ENCODE measurements at regions not wholly inside any gene's neighbourhood (a gene's known extent, or its start where the extent isn't known, plus 50 kb on each side); places are given as distances from the start of the nearest gene placed in this dataset.

DNA sequence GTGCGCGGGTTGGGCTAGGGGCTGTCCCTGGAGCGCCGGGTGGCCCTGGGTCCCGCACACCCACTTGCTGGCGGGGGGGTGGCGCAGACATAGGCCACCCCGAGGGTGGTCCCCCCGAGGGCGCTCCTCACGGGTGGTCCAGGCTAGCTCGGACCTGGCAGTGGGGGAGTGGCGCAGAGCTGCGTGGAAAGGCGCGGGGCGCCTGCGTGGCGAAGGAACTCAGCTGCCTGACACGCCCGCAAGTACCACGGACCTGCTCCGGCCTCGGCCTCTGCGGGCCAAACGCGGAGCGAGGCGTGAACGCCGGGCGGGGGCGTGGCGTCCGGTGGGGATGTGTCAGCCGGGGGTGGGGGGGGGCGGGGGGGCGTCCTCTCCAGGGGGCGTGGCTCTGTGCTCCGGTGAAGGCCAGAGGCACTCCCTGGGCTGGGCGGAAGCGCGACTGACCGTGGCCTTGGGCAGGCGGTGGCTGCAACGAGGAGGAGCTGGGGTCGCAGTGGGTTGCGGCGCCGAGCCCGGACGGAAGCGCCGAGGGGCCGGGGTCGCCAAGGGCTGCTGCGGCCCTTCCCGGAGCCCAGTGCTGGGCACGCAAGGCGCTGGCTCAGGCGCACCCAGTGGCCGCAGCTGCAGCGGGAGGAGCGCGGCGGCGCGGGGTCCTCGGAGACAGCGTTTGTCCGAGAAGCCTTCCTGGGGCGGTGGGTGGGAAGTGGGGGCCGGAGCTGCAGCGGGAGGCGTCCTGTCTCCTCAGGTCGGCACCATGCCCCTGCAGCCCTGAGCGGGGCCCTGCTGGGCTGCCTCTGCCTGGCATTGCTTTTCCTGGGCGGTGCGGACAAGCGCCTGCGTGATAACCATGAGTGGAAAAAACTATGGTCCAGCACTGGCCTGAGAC lies 58.9 kb upstream of the NUPR2 start:
- Histone ChIP-seq H3K36me3 (ENCODE audit: insufficient read depth, low read length, poor library complexity, severe bottlenecking) (no peaks in the 10 kb centered on the region), H3K27ac (ENCODE audit: low read depth, low read length, poor library complexity, severe bottlenecking) (no peak overlapping the region), H3K4me1 (ENCODE audit: insufficient read depth, low read length, poor library complexity, severe bottlenecking) (no peaks in the 10 kb centered on the region), H3K4me3 (ENCODE audit: low read depth, low read length, poor library complexity, severe bottlenecking) (no peak overlapping the region), H3K27me3 (replicated peaks; ENCODE audit: insufficient read depth, low read depth, low read length, poor library complexity) (no peaks in the 10 kb centered on the region), H3K9me3 (ENCODE audit: low read depth, low read length, poor library complexity, severe bottlenecking) (no peaks in the 10 kb centered on the region)
- no TSS peak for BruUV-seq (replicated peaks)
- ChIA-PET CTCF (no interaction called here), POLR2A (ENCODE audit: low non-redundant PET) (no interaction called here)
- no peak for TF ChIP-seq EZH2 (IDR thresholded peaks at IDR 0.05; ENCODE audit: borderline replicate concordance, low read depth, low read length, poor library complexity, severe bottlenecking)
- TF ChIP-seq, protein P1, sequence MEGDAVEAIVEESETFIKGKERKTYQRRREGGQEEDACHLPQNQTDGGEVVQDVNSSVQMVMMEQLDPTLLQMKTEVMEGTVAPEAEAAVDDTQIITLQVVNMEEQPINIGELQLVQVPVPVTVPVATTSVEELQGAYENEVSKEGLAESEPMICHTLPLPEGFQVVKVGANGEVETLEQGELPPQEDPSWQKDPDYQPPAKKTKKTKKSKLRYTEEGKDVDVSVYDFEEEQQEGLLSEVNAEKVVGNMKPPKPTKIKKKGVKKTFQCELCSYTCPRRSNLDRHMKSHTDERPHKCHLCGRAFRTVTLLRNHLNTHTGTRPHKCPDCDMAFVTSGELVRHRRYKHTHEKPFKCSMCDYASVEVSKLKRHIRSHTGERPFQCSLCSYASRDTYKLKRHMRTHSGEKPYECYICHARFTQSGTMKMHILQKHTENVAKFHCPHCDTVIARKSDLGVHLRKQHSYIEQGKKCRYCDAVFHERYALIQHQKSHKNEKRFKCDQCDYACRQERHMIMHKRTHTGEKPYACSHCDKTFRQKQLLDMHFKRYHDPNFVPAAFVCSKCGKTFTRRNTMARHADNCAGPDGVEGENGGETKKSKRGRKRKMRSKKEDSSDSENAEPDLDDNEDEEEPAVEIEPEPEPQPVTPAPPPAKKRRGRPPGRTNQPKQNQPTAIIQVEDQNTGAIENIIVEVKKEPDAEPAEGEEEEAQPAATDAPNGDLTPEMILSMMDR (conservative IDR thresholded peaks at IDR 0.05; ENCODE audit: low read depth, low read length), result no peak
- intact Hi-C loops (cut with micrococcal nuclease; ENCODE audit: unreplicated experiment), result no loop called here
- DNase-seq (ENCODE audit: low spot score), result no peak

DNA sequence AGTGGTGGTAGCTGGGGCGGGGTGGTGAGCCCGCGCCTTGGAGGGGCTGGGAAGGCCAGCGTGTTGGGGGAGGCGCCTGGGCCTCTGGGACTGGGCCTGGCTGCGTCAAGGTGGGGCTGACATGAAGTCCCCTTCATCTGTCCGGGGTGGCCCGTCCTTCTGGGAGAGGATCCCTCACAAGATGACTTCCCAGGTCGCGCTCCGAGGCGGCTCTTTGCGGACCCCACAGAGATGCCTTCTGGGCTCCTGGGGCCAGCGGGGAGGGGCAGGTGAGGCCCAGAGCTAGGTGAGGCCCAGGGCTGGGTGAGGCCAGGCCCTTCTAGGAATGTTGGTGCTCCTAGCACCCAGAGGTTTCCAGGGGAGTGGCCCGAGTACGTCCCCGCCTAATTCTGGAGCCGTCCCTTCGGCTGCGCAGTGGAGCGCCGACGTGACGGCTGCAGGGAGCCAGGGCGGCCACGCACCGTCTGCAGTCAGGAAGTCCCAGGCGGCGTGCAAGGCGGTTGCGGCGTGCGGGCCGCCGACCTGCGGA lies 58.2 kb upstream of the NUPR2 start:
- intact Hi-C loops (cut with micrococcal nuclease; ENCODE audit: unreplicated experiment), result no loop called here
- ChIA-PET POLR2A (ENCODE audit: low non-redundant PET) (no interaction called here), CTCF (no interaction called here)
- no peaks in the 10 kb centered on the region for H3K36me3 ChIP-seq (ENCODE audit: insufficient read depth, low read length, poor library complexity, severe bottlenecking)
- BruUV-seq (replicated peaks), result no TSS peak
- no peak for DNase-seq (ENCODE audit: low spot score)
- TF ChIP-seq EZH2 (IDR thresholded peaks at IDR 0.05; ENCODE audit: borderline replicate concordance, low read depth, low read length, poor library complexity, severe bottlenecking), result no peak
- TF ChIP-seq, protein P1 (conservative IDR thresholded peaks at IDR 0.05; ENCODE audit: low read depth, low read length), result no peak
- no peaks in the 10 kb centered on the region for H3K4me1 ChIP-seq (ENCODE audit: insufficient read depth, low read length, poor library complexity, severe bottlenecking)
- H3K27me3 ChIP-seq (replicated peaks; ENCODE audit: insufficient read depth, low read depth, low read length, poor library complexity), result no peaks in the 10 kb centered on the region
- H3K4me3 ChIP-seq (ENCODE audit: low read depth, low read length, poor library complexity, severe bottlenecking), result no peak overlapping the region
- H3K9me3 ChIP-seq (ENCODE audit: low read depth, low read length, poor library complexity, severe bottlenecking), result no peaks in the 10 kb centered on the region
- H3K27ac ChIP-seq (ENCODE audit: low read depth, low read length, poor library complexity, severe bottlenecking), result no peak overlapping the region

Measured in A673 (cell line).